ENCODE measurements at regions not wholly inside any gene's neighbourhood (a gene's known extent, or its start where the extent isn't known, plus 50 kb on each side); places are given as distances from the start of the nearest gene placed in this dataset.
"Not testable (repeated sequence)": the region's sequence is repeated elsewhere in the genome, so short reads cannot be mapped to it uniquely, and the experiment has no call there.

DNA sequence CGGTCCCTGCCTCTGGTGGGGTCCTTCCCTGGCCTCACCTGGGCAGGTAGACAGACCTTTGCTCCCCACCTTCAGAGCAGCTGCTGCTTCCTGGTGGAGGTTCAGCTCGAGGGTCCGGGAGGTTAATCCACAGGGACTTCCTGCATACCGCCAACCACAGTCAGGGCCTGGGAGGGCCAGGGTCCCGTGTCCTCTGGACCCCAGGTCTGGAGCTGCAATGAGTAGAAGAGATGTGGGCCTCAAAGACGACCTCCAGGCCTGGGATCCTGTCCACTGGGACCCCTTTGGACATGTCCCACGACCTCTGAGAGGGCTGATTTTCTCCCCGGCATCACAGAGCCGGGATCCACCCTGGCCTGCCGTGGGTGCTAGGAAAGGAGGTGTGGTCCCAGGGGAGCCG is 223.3 kb upstream of the TCERG1L start:
- no peak for DNase-seq

DNA sequence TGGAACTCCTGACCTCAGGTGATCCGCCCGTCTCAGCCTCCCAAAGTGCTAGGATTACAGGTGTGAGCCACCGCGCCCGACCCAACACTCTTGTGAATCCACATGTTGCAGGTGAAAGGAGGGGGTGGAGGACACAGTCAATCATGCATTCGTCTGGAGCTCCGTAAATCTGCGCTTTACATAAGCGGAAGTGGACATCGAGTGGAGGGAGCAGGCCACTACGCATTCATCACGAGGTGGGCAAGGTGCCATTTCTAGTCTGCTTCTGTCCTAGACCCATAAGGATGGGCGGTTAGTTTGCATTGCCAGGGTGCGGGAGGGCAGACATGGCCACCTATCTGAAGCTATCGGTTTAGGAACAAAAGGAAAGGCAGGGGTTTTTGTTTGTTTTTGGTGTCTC is 225.2 kb upstream of the TCERG1L start:
- DNase-seq, result no peak

DNA sequence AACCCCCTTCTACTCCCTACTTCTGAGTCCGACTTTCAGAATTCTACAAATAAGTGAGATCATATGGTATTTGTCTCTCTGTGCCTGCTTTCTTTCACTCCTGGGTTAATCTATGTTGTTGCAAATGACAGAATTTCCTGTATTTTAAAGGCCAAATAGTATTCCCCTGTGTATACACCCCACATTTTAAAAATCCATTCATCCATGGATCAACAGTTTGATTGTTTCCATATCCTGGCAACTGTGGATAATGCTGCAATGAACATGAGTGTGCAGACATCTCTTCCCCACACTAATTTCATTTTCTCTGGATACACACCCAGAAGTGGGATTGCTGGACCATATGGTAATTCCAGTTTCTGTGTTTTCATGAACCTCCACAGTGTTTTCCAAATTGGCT is 225.8 kb upstream of the TCERG1L start:
- DNase-seq, result no peak

DNA sequence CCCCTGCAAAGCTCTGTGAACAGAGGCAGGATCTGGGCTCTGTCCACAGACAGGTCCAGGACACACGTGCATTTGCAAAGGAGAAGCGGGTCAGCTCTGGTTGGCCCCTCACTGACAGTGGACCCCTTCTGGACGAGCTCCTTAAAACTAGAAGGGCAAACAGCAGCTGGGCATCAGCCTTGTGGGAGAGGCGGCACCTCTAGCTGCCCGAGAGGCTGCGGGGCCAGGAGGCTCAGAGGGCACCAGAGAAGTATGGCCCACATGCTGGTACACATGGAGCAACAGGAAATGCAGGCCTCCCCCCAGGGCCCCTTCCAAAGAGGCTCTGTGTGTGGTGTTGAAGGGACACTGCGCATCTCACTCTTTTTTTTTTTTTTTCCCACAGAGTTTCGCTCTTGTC is 233.0 kb upstream of the TCERG1L start:
- no peak for DNase-seq

DNA sequence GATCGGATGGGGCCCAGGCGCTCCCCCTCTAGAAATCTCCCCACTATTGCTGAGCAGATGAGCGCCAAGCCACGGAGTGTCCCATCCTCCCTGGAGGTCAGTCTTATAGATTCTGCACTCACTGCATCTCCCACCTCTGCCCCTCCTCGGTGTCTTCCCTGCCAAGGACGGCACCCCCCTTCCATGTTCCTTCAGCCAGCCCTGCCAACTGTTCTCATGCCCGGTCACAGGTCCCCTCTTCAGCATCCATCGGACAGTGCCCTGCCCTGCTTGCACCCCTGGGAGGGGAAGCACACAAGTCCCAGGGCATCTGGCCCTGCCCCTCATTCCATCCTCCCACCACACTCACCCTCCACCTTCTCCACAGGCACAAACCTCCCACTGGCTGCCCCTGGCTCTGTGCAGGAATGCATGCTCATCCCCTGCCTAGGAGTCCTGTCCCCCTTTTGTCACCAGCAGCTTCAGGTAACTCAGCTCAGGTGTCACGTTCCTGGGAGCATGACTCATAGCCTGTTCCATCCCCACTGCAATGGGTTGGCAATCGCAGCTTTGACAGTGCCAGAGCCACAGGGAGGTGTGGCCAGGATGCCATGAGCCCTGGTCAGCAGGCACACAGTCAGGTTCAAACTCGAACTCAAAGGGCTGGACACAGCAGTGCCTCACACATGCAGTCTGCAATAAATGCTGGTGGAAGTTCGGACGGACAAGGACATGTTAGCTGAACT is 234.7 kb upstream of the TCERG1L start:
- DNase-seq, result no peak

DNA sequence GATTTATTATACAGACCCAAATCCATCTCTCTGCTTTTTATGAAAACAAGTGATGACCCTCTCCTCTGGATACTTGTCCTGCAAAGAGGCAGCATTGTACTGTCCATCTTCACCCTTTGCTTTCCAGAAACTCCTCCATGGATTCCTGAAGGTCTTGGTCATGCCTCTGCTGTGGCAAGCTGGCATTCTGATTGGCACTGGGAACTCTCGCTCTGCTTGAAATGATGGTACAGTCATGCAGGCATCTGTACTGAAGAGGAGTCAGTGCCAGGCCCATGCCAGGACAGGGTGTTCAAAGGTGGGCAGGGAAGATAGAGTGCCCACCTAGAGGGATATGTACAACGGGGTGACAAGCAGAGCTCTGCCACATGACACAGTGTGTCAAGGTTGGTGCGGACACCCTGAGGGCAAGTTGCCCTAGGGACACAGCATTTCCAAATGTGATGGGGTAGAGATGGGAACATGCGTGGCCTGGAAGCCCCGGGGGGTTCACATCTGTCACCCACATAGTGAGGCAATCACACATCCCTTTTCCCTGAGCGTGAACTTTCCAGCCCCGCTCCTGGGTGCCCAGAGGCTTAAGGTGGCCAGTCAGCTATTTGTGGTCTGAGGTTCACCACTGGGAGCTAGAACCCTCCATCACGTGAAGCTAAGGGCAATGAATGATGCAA is 235.7 kb upstream of the TCERG1L start:
- DNase-seq, result no peak

DNA sequence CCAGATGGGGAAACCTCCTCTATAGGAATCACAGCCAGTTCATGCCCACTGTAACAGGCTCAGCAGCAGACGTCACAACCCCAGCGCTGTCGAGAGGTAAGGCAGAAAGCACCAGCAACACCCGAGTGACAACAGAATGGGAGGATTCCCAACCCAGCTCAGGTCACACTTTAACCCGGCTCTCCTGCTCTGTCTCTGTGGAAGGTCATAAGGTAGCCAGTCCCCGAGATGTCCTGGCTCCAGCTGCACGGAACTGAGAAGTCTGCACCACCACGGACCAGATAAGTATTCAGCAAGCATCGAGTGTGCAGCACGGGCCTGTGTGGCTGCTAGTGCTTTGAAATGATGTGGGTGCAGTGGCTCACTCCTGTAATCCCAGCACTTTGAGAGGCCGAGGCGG is 236.7 kb upstream of the TCERG1L start:
- DNase-seq, result no peak

DNA sequence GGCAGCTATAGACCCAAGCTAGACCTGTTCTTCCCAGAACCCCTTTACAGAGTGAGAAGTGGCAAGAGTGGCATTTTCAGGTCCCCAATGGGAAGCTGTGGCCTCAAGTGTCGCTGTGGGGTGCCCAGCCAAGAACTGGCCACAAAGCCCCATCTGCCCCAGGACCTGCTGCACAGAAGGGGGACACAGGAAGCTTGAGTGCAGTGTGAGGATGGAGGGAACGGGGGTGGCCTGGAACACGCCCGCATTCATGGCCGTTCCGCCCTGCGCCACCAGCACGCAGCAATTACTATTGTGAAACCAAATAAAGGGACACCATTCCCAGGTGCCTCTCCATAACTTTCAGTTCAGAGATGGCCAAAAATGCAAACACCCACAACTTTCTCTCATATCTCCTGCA is 237.6 kb upstream of the TCERG1L start:
- DNase-seq, result no peak

DNA sequence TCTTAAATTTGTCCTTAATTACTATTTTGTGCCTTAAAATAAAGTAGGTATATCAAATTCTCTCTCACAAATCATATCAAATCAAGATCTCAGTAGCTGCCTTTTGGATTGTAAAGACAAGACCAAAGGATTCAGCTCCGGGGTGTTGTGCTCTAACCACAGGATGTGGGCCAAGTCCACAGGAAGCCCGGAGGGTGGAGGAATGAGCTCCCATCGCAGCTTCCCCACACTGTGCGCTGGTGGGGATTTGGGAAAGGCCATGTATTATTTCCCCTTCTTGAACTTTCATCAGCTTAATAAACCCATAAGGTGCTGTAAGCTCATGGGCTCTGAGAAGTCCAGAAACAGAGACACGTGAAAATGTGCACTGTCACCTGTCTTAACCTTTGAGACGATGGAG is 241.6 kb upstream of the TCERG1L start:
- peak; percentile 10 for DNase-seq

DNA sequence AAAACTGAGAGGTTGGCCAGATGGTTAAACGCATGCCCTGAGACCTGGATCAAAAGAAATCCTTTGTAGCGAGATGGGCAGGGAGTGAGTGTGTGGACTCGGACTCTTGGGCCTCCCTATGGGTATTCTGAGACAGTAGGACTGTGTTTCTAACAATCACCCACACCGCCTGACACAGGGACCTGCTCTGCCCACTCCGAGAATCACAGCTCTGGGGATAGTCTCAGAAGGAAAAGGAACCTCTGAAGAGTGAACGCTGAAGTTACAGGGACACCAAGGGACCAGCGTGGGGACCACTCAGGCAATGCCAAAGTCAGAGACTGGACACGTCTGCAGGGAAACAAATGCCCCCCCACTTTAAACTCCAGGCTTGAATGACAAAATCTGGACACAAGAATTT is 242.1 kb upstream of the TCERG1L start:
- DNase-seq, result no peak

DNA sequence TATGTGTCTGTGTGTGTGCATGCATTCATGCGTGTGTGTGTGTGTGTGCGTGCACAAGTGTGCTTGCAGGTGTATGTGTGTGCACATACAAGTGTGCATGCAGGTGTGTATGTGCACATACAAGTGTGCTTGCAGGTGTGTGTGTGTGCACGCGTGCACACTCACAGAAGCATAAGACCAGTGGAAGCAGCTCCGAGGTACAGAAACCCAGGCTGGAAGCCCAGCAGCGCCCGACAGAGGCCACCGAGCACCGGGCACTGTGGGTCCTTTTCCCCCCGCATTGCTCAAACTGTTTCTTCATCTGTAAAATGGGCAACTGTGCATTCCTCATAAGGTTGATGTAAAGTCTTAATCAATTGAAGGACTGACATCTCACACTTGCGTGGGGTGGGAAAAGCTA is 243.3 kb upstream of the TCERG1L start:
- no peak for DNase-seq

DNA sequence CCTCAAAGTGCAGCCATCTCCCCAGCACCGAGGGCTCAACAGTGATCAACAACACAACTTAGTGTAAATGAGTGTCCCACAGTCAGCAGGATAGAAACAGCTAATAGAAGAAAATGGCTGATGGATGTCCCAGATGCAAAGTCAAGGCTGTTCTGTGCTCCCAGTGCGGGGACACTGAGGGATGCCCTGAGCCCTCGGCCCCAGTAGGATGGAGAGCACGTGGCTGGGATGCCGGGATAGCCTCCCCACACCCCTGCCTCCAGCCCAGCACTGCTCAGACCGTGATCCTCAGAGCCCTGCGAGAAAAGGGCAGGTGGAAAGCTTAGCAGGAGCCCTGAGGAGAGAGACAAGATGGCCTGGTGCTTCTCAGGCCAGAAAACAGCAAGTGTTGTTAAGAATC is 243.9 kb upstream of the TCERG1L start:
- DNase-seq, result no peak

DNA sequence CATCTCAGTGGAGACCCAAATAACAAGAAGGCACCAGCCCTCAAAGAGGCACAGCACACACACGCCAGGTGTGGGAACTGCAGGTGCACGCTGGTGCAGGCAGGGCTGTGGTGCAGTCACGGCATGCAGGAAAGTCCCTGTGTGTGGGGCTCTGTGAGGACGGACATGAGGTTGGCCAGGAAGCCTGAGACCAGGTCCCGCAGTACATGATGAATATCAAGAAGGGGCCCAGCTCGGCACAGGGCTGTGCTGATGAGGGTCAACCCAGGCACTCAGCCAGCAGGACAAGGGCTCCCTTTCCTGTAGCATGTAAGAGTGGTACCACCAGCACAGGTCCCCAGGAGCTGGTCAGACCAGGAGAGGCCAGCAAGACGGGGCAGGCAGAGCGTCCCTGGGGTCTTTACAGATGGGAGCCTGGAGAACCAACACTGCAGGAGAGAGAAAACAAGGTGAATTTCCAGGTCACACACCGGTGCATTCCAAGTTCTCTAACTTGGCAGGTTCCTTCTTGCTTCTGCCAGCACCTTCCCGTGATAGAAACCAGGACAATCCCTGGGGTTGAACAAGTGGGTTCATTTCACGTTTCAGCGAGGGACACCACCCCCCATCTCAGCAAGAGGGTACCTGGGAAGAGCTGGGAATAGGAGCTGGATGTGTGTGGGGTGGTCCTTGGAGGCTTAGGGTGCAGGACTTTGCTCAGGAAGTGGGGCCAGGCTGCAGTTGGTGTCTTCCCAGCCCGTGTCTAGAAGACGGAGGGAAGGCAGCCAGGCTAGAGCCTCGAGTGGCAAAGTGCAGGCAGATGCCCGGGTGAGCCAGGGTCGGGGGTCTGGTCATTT is 244.8 kb upstream of the TCERG1L start:
- no peak for DNase-seq

DNA sequence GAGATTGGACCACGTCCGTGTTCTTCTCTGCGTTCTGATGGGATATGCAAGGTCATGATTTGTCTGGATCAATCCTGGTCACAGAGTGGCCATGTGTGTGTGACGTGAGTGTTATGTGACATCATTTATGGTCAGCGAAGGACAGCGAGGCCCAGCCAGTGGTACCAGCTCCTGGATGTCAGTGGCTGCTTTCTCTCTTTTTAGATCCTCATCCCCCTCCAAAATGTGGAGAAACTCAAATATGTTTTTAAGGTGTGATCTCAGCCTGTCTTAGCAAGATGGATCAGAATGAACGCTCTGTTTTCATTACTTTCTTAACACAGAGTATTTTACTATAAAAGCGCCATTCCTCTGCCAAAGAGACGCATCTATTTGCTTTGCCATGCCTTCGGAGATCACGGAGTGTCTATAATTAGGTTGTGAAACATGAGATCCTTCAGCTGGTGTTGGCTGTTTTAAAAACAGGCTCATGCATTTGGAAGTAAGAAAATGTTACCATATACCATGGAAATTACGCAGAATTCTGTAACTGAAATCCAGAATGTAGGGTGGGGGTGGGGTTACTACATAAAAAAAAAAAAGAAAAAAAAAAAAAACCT is 245.5 kb upstream of the TCERG1L start:
- DNase-seq, result no peak

DNA sequence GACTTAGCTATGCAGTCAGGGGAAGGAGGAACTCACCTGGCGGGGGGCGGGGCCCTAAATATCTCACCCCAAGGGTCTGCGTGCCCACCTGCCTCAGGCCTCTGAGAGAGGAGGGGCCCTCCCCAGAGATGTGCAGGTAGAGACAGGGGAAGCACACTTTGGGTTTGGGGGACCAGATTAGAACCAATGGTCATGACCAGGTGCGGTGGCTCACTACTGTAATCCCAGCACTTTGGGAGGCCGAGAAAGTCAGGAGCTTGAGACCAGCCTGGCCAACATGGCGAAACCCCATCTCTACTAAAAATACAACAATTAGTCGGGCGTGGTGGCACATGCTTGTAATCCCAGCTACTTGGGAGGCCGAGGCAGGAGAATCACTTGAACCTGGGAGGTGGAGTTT is 246.4 kb upstream of the TCERG1L start:
- DNase-seq, result not testable (repeated sequence)

DNA sequence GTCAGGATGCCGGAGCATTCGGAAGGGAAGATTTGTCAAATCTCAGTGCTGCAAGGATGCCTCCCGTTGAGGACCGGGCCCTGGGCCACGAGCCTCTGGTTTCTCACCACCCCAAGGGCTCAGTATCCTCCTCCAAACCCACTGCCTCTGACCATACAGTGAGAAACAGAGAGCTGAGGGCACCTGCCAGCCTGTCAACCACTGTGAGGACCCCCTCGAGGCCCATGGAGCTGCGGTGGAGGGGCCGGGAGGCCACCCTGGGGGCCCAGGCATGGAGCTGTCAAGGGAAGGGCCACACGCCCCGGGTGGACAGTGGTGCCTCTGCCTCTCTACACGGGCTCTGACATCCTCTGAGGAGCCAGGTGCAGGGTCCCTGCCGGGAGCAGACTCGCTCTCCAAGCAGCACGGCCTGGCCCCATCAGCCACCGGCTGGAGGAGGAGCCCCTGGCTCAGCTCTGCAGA is 248.0 kb upstream of the TCERG1L start:
- DNase-seq, result no peak

DNA sequence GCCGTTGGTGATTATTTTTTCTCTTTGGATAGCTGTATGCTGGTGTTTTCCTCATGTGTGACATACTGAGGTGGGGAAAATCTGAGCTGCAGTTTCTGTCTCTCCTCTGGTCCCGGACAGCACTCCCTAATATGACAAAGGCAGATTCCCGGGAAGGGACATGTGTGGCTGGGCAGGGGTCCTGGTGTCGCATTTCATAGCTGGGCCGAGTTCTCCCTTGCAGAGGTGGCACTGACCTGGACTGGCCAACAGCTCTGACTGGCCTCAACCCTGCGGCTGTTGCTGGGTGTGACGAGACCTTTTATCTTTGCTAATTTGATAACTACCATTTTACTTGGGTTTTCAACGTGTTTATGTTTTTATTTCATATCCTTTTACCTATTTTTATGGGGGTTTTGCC is 248.6 kb upstream of the TCERG1L start:
- no peak for DNase-seq

DNA sequence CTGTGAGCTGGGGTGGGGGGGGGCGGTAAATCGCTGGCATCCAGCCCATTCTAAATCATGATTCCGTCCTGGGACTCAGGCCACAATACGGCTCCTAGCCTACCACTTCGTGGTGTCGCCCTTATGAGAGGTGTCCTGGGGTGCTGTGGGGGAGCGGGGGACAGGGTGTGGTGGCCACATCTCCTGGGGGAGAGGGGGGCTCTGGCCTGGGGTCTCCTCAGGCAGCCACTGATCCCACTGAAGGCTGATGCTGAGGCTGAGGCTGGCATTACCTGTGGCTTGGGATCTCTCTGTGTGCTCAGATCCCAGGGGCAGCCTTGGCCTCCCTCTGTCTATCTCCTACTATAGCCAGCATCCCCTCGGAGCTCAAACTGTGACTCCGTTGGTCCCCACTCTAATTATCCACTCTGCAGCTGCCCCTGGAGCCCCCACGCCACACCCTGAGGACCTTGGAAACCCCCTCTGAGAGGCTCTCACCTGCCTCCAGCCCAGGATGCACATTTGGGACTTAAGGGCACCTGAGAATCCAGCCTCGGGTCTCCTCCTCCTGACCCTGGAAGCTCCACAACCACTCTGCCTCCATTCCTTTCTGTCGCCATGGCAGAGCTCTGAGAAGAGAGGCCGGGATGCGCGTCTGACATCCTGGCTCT is 249.3 kb upstream of the TCERG1L start:
- no peak for DNase-seq

DNA sequence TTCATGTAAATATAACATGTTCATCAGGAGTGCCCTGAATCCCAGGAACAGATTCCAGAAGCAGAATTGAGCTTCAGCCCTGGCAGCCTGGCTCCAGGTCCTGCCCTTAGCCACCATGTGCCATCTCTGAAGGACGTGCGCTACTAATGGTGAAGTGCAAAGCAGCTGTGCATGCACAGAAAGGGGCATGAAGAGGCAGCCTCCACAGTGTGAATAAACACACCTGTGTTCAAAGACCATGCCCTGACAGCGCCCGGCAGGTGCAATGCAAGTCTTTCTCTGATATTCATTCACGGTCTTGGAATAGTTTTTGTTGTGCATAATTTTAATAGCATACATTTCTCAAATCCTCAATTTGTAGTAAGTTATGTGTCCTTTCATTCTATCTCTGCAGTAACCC is 250.4 kb upstream of the TCERG1L start:
- DNase-seq, result no peak

DNA sequence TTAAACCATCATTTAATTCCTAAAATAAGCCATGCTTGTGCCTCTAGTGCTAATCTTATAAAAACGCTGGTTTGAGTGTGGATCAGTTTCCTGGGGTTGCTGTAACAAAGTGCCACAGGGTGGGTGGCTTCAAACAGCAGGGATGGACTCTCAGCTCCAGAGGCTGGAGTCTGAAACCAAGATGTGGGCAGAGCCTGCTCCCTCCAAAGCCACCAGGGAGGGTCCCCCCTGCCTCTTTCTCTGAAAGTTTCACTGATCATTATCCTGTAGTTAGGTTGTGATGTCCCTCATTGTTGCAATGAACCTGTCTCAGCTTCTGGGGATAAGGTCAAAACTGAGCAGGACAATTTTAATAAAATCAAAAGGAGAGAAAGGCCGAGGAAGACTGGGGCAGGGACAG is 251.9 kb upstream of the TCERG1L start:
- DNase-seq, result no peak

DNA sequence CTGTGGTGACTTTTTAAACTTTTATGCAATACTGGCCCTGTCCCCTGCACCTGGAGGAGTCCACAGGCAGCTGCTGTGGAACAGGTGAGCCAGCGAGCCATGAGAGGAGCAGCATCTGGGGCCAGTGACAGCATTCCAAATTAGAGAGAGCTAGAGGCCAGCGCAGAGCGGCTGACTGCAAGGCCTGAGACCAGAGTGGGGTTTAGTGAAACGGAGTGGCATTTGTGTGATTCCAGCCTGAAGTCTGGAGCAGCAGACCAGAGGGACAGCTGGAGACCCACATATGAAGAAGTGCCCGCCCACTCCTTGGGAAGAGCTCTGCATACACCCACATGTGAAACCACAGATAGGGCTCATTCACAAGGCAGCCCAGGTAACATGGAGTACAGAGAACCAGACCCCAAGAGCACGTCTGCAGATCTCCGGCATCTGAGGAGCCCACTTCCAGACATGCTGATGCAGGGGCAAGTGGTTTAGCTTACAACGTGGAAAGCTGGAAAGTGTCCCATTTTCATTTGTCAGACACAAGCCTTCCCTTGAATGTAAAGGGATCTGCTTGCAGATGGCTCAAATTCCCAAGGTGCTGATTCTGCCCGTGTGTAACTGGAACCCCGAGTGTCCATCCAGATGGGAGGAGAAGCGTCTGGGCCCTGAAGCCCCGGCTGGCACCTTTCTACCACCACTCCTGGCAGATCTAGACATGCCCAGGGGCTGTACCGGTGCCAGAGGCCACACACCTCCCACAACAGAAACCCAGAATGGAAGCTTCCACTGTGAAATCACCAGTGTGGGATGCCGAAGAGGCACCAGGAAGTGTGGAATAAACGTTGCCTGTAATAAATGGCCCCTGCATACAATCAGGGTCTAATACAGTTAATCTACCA is 256.0 kb upstream of the TCERG1L start:
- DNase-seq, result no peak

DNA sequence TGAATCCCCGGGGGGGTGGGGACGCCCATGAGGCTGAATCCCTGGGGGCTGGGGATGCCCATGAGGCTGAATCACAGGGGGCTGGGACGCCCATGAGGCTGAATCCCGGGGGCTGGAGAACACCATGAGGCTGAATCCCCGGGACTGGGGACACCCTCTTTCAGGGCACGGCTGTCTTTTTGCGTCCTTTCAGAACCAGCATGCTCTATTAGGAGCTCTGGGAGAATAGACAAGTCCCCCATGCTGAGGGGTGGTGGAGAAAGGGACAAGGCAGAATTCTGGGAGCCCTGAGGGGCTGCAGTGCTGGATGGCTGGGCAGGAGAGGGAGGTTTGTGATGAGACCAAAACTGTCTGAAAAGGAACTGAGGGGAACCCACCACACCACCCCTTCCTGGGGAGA is 257.3 kb upstream of the TCERG1L start:
- no peak for DNase-seq
